ENCODE measurements at regions not wholly inside any gene's neighbourhood (a gene's known extent, or its start where the extent isn't known, plus 50 kb on each side); places are given as distances from the start of the nearest gene placed in this dataset.

DNA sequence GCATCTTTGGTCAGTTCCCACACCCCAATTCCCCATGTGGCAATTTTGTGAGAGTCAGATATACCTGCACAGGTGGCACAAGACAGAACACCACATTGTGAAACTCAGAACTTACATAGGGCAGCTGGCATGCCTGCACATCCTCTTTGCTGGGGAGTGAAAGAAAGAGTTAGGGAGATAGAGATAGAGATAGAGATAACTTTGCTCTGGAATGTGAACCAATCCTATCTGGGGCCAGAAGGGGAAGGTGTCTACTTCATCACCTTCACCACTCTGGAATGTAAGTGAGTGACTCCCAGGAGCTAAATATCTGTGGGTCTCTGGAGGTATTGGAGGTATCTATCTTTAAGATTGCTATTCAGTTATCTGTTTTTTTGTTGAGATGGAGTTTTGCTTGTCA lies 289.2 kb downstream of the OGFRL1 start:
- TF ChIP-seq, protein P1, sequence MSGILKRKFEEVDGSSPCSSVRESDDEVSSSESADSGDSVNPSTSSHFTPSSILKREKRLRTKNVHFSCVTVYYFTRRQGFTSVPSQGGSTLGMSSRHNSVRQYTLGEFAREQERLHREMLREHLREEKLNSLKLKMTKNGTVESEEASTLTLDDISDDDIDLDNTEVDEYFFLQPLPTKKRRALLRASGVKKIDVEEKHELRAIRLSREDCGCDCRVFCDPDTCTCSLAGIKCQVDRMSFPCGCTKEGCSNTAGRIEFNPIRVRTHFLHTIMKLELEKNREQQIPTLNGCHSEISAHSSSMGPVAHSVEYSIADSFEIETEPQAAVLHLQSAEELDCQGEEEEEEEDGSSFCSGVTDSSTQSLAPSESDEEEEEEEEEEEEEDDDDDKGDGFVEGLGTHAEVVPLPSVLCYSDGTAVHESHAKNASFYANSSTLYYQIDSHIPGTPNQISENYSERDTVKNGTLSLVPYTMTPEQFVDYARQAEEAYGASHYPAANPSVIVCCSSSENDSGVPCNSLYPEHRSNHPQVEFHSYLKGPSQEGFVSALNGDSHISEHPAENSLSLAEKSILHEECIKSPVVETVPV (CRISPR knock-in tag; IDR thresholded peaks at IDR 0.05): no peak
- no peak for TF ChIP-seq ZNF565 (CRISPR knock-in tag; conservative IDR thresholded peaks at IDR 0.05; ENCODE audit: low read depth)
- no peak for TF ChIP-seq ARNTL (CRISPR knock-in tag; IDR thresholded peaks at IDR 0.05; ENCODE audit: borderline replicate concordance, low read depth)
- no peak for TF ChIP-seq BACH2 (CRISPR knock-in tag; IDR thresholded peaks at IDR 0.05; ENCODE audit: borderline replicate concordance)
- no peak for ATAC-seq

GRCh38 chr6:71579902-71580301 lies 291.3 kb downstream of the OGFRL1 start:
- ATAC-seq: no peak
- TF ChIP-seq, protein P1 (CRISPR knock-in tag; IDR thresholded peaks at IDR 0.05): no peak
- TF ChIP-seq, protein P2, sequence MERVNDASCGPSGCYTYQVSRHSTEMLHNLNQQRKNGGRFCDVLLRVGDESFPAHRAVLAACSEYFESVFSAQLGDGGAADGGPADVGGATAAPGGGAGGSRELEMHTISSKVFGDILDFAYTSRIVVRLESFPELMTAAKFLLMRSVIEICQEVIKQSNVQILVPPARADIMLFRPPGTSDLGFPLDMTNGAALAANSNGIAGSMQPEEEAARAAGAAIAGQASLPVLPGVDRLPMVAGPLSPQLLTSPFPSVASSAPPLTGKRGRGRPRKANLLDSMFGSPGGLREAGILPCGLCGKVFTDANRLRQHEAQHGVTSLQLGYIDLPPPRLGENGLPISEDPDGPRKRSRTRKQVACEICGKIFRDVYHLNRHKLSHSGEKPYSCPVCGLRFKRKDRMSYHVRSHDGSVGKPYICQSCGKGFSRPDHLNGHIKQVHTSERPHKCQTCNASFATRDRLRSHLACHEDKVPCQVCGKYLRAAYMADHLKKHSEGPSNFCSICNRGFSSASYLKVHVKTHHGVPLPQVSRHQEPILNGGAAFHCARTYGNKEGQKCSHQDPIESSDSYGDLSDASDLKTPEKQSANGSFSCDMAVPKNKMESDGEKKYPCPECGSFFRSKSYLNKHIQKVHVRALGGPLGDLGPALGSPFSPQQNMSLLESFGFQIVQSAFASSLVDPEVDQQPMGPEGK (CRISPR knock-in tag; IDR thresholded peaks at IDR 0.05; ENCODE audit: borderline replicate concordance): no peak
- TF ChIP-seq BACH2 (CRISPR knock-in tag; IDR thresholded peaks at IDR 0.05; ENCODE audit: borderline replicate concordance) (no peak), TCF4 (CRISPR knock-in tag; IDR thresholded peaks at IDR 0.05; ENCODE audit: borderline replicate concordance) (no peak), CREB5 (CRISPR knock-in tag; IDR thresholded peaks at IDR 0.05; ENCODE audit: low read depth) (no peak), SNAI2 (CRISPR knock-in tag; IDR thresholded peaks at IDR 0.05) (no peak), ISL1 (CRISPR knock-in tag; IDR thresholded peaks at IDR 0.05) (no peak), ARNTL (CRISPR knock-in tag; IDR thresholded peaks at IDR 0.05; ENCODE audit: borderline replicate concordance, low read depth) (no peak), TSHZ2 (CRISPR knock-in tag; IDR thresholded peaks at IDR 0.05) (no peak), ZC3H10 (CRISPR knock-in tag; IDR thresholded peaks at IDR 0.05) (no peak), OSR1 (CRISPR knock-in tag; IDR thresholded peaks at IDR 0.05) (no peak), ZNF8 (CRISPR knock-in tag; IDR thresholded peaks at IDR 0.05) (no peak), ZFP3 (CRISPR knock-in tag; IDR thresholded peaks at IDR 0.05) (no peak), GLIS3 (CRISPR knock-in tag; IDR thresholded peaks at IDR 0.05) (no peak), RARB (CRISPR knock-in tag; IDR thresholded peaks at IDR 0.05) (no peak), ESRRG (CRISPR knock-in tag; IDR thresholded peaks at IDR 0.05) (no peak), CSDC2 (CRISPR knock-in tag; IDR thresholded peaks at IDR 0.05) (no peak), PPARA (CRISPR knock-in tag; IDR thresholded peaks at IDR 0.05; ENCODE audit: borderline replicate concordance) (no peak)
- TF ChIP-seq, protein P3, sequence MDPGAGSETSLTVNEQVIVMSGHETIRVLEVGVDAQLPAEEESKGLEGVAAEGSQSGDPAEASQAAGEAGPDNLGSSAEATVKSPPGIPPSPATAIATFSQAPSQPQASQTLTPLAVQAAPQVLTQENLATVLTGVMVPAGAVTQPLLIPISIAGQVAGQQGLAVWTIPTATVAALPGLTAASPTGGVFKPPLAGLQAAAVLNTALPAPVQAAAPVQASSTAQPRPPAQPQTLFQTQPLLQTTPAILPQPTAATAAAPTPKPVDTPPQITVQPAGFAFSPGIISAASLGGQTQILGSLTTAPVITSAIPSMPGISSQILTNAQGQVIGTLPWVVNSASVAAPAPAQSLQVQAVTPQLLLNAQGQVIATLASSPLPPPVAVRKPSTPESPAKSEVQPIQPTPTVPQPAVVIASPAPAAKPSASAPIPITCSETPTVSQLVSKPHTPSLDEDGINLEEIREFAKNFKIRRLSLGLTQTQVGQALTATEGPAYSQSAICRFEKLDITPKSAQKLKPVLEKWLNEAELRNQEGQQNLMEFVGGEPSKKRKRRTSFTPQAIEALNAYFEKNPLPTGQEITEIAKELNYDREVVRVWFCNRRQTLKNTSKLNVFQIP (CRISPR knock-in tag; IDR thresholded peaks at IDR 0.05; ENCODE audit: borderline replicate concordance, low read depth): no peak

DNA sequence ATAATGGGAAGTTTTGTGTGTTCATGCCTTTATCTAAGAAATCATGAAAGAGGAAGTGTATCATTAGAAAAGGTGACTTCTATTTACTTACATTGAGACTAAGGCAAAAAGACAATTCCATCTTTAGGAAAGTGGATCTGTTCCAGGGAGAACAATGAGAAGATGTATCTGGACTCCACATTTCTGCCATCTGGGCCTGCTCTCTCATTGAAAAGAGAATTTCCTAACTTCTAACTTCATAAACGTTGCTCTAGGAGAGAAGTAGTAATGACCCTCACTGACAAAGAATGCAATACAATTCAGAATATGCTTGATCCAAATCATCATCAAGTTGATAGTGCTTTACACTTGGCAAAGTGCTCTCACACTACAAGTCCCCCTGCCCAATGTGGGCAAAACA lies 294.2 kb downstream of the OGFRL1 start:
- no peak for ATAC-seq
- TF ChIP-seq TSHZ2 (CRISPR knock-in tag; IDR thresholded peaks at IDR 0.05): no peak
- TF ChIP-seq PPARA (CRISPR knock-in tag; IDR thresholded peaks at IDR 0.05; ENCODE audit: borderline replicate concordance): no peak
- TF ChIP-seq, protein P1 (CRISPR knock-in tag; IDR thresholded peaks at IDR 0.05): no peak
- no peak for TF ChIP-seq ZNF8 (CRISPR knock-in tag; IDR thresholded peaks at IDR 0.05)
- no peak for TF ChIP-seq ARNTL (CRISPR knock-in tag; IDR thresholded peaks at IDR 0.05; ENCODE audit: borderline replicate concordance, low read depth)
- TF ChIP-seq ZC3H10 (CRISPR knock-in tag; IDR thresholded peaks at IDR 0.05): no peak
- no peak for TF ChIP-seq BACH2 (CRISPR knock-in tag; IDR thresholded peaks at IDR 0.05; ENCODE audit: borderline replicate concordance)
- TF ChIP-seq RARB (CRISPR knock-in tag; IDR thresholded peaks at IDR 0.05): no peak
- no peak for TF ChIP-seq ZFP3 (CRISPR knock-in tag; IDR thresholded peaks at IDR 0.05)

Data from SK-N-SH treated with all-trans-retinoic acid at 6 μM for 48 hours (cell line).